ENCODE measurements at regions not wholly inside any gene's neighbourhood (a gene's known extent, or its start where the extent isn't known, plus 50 kb on each side); places are given as distances from the start of the nearest gene placed in this dataset.

DNA sequence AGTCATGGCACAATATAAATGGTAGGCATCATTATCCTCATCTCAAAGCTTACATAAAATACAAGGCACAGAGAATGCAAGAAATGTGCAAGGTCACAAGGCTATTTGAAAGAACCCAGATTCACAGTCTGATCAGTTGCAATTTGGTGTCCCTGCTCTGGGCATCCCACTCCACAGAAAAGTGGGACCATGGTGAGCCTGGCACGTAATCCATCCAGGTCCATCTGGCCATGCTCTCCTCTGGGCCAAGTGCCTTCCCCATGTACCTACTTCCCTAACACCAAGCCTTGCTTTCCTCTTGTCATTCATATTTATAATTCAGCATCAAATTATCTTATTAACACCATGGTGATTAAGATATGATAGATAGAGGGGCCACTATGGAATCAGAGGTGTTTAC is 390.0 kb downstream of the CDH11 start:
- no peak overlapping the region for H3T11ph ChIP-seq (ENCODE audit: low read length)
- H3K14ac ChIP-seq (ENCODE audit: insufficient read depth, low read length) = no peak overlapping the region
- no peak overlapping the region for H3K4me2 ChIP-seq (ENCODE audit: insufficient read depth, insufficient read length, low read length)
- no peaks in the 10 kb centered on the region for H3K23me2 ChIP-seq (ENCODE audit: insufficient read length, low read depth, low read length, poor library complexity, severe bottlenecking)
- no peaks in the 10 kb centered on the region for H3K79me1 ChIP-seq (ENCODE audit: insufficient read depth, low read depth, low read length, poor library complexity, severe bottlenecking)
- H3K27me3 ChIP-seq (ENCODE audit: insufficient read depth, low read length) = no peaks in the 10 kb centered on the region
- TF ChIP-seq, protein P1, sequence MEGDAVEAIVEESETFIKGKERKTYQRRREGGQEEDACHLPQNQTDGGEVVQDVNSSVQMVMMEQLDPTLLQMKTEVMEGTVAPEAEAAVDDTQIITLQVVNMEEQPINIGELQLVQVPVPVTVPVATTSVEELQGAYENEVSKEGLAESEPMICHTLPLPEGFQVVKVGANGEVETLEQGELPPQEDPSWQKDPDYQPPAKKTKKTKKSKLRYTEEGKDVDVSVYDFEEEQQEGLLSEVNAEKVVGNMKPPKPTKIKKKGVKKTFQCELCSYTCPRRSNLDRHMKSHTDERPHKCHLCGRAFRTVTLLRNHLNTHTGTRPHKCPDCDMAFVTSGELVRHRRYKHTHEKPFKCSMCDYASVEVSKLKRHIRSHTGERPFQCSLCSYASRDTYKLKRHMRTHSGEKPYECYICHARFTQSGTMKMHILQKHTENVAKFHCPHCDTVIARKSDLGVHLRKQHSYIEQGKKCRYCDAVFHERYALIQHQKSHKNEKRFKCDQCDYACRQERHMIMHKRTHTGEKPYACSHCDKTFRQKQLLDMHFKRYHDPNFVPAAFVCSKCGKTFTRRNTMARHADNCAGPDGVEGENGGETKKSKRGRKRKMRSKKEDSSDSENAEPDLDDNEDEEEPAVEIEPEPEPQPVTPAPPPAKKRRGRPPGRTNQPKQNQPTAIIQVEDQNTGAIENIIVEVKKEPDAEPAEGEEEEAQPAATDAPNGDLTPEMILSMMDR (conservative IDR thresholded peaks at IDR 0.05) = no peak
- H2BK12ac ChIP-seq (ENCODE audit: insufficient read length, low read depth, low read length) = no peak overlapping the region
- Mint-ChIP-seq H3K4me3 (no peak overlapping the region), H3K27ac (no peak overlapping the region), H3K27me3 (ENCODE audit: low read depth) (no peaks in the 10 kb centered on the region), H3K9me3 (no peaks in the 10 kb centered on the region), H3K36me3 (ENCODE audit: insufficient read depth in 1 of 3, low read depth in 3 of 3) (no peaks in the 10 kb centered on the region; a peak in 1 of 7 replicates), H3K4me1 (no peaks in the 10 kb centered on the region)
- H2BK15ac ChIP-seq (ENCODE audit: low read depth, low read length) = no peak overlapping the region
- no peak for DNase-seq
- H3K9ac ChIP-seq (ENCODE audit: extremely low read depth, insufficient read length, low read length) = no peak overlapping the region
- no peak overlapping the region for H3K18ac ChIP-seq (ENCODE audit: insufficient read length, low read depth, low read length)
- H3K4ac ChIP-seq (ENCODE audit: low read depth, low read length) = no peak overlapping the region
- no peaks in the 10 kb centered on the region for H3K9me3 ChIP-seq (ENCODE audit: control insufficient read depth, low read depth, low read length)
- no peak overlapping the region for H3K56ac ChIP-seq (ENCODE audit: insufficient read length, low read depth, low read length)
- no peak overlapping the region for H2BK5ac ChIP-seq (ENCODE audit: insufficient read length, low read length)
- H3K27ac ChIP-seq (ENCODE audit: insufficient read length, low read depth, low read length) = no peak overlapping the region
- H4K8ac ChIP-seq (replicated peaks; ENCODE audit: insufficient read length, low read depth, low read length) = no peak overlapping the region
- no peak overlapping the region for H2BK20ac ChIP-seq (ENCODE audit: low read depth, low read length, poor library complexity, severe bottlenecking)
- no peaks in the 10 kb centered on the region for H3K79me2 ChIP-seq (ENCODE audit: insufficient read depth, low read length)
- H3K23ac ChIP-seq (ENCODE audit: insufficient read length, low read depth, low read length) = no peak overlapping the region
- H2BK120ac ChIP-seq (ENCODE audit: low read depth, low read length, poor library complexity, severe bottlenecking) = no peak overlapping the region
- no peak overlapping the region for H2AK5ac ChIP-seq (ENCODE audit: insufficient read length, low read length)
- no peaks in the 10 kb centered on the region for H3K4me1 ChIP-seq (ENCODE audit: insufficient read depth, low read length)
- H4K5ac ChIP-seq (ENCODE audit: insufficient read length, low read depth, low read length) = no peak overlapping the region
- WGBS (ENCODE audit: extremely low coverage, insufficient read length, low lambda C conversion rate) = no CpG with 5 or more reads among the region's 1 CpG
- no peaks in the 10 kb centered on the region for H4K20me1 ChIP-seq (ENCODE audit: control insufficient read depth, insufficient read depth, insufficient read length)
- no peak overlapping the region for H2AFZ ChIP-seq (ENCODE audit: low read length)
- H4K91ac ChIP-seq (ENCODE audit: insufficient read length, low read depth, low read length) = no peak overlapping the region

All from H9 (cell line).